AG09309 (cell line): ENCODE measurements at regions not wholly inside any gene's neighbourhood (a gene's known extent, or its start where the extent isn't known, plus 50 kb on each side); places are given as distances from the start of the nearest gene placed in this dataset.

Source experiments
- DNase-seq: peaks from one replicate; pipeline ENCODE4 v3.0.0-alpha.2; 2010; ENCODE audit warnings: low read depth
- H3K4me3 ChIP-seq: 2 replicates; pipeline ENCODE4 v1.5.1; 2011; ENCODE audit warnings: mild to moderate bottlenecking, low read depth, low read length, moderate library complexity; ENCODE audit not compliant: control insufficient read depth
- CTCF ChIP-seq: IDR thresholded peaks from 2 replicates; pipeline ENCODE4 v1.5.1; 2011; ENCODE audit warnings: mild to moderate bottlenecking, low read depth, low read length, inconsistent platforms; ENCODE audit not compliant: insufficient read depth, control insufficient read depth; ENCODE audit errors: missing control alignments

DNA sequence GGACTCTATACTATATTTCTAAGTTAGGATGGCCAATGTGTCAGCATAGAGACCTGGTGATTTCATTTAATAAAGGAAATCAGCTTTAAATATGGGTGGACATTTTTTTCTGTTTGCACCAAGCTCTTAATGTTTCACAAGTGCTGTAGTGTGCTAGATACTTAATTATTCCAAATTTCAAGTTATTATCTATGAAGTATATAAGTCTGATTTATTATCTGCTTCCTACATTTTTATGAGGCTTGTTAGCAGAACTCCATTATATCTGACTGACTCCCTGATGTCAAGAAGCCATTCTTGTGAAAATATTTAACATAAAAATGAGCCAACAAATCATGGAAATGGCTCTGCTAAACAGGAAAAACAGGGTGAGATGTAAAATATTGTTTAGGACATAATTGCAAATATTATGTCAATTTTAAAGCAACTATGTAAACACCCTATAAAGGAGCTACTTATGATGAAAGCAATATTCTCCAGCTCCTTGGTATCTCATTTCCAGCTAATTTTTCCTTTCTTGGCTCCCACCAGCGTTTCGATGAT, 1415.2 kb downstream of the GATA3 start:
- DNase-seq: no peak
- no peak for TF ChIP-seq CTCF
- no peak overlapping the region for H3K4me3 ChIP-seq

- H3K4me3 ChIP-seq: no peak overlapping the region
- no peak for DNase-seq
- no peak for TF ChIP-seq CTCF
Measured at GRCh38 chr10:9470581-9470980, 1416.1 kb downstream of the GATA3 start.

- no peak overlapping the region for H3K4me3 ChIP-seq
- TF ChIP-seq CTCF: no peak
- no peak for DNase-seq
Measured at GRCh38 chr10:9501944-9502343, 1447.5 kb downstream of the GATA3 start.

GRCh38 chr10:9504227-9504626, 1449.7 kb downstream of the GATA3 start:
- DNase-seq: no peak
- TF ChIP-seq CTCF: no peak
- no peak overlapping the region for H3K4me3 ChIP-seq

DNA sequence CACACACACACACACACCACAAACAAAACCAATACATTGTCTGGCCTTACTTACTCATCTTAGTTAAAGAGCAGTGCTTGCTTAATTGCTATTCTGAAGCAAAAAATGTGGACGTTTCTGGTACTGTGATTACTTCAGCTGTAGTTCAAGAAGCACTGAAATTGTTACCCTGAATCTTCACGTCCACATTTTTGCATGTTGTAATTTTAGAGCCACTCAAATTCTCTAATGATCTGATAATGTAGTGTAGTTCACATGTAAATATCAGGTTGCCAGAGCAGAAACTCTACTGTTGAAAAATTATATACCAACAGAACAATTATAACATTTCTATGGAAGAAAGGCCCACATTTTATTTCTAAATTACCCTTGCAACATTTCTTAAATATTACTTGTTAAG, 1451.1 kb downstream of the GATA3 start:
- no peak for TF ChIP-seq CTCF
- no peak for DNase-seq

GRCh38 chr10:9508606-9509005, 1454.1 kb downstream of the GATA3 start:
- no peak overlapping the region for H3K4me3 ChIP-seq
- TF ChIP-seq CTCF: no peak
- no peak for DNase-seq

More for the DNA sequence above, 1451.1 kb downstream of the GATA3 start:
- H3K4me3 ChIP-seq: no peak overlapping the region

DNA sequence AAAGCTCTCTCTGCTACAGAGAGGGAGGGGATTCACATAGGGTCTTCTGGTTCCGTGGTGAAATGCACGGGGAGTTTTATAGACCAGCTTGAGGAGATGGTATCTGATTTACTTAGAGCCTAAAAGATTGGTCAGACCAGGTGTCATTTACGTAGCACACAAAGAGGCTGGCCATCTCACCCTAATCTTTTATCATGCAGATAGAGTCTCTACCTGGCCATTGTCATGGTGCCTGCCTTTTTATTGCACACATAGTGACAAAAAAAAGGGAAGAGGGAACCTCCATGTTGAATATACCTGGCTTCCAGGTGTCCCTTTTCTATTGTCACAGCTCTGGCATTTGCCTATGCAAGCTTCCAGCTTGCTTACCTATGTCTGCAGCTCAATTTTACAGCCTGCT, 1456.1 kb downstream of the GATA3 start:
- TF ChIP-seq CTCF: no peak
- no peak overlapping the region for H3K4me3 ChIP-seq
- no peak for DNase-seq
